Brain microvascular endothelial cell (primary cell): ENCODE measurements at regions not wholly inside any gene's neighbourhood (a gene's known extent, or its start where the extent isn't known, plus 50 kb on each side); places are given as distances from the start of the nearest gene placed in this dataset.

Experiments used
- DNase-seq: peaks from one replicate; pipeline ENCODE4 v3.0.0-alpha.2; 2020
- H3K27ac ChIP-seq: fragments of 250-450 bp; sonication (Bioruptor Pico); 2 replicates; pipeline ENCODE4 v1.5.1; 2020; ENCODE audit warnings: mild to moderate bottlenecking, moderate library complexity
- H3K27me3 ChIP-seq: fragments of 250-450 bp; sonication (Bioruptor Pico); replicated peaks from 2 replicates; pipeline ENCODE4 v1.5.1; 2020; ENCODE audit warnings: mild to moderate bottlenecking
- H3K36me3 ChIP-seq: fragments of 250-450 bp; sonication (Bioruptor Pico); replicated peaks from 2 replicates; pipeline ENCODE4 v1.5.1; 2020; ENCODE audit warnings: mild to moderate bottlenecking
- H3K4me3 ChIP-seq: 2 replicates; pipeline ENCODE4 v1.5.1; 2011; ENCODE audit warnings: low read depth, mild to moderate bottlenecking, control low read depth, low read length, moderate library complexity
- in situ Hi-C: cut with HindIII; loops from 2 replicates; pipeline ENCODE4 v1.10.0; 2017; ENCODE audit warnings: low sequenced_read_pairs, low pct_ligation_motif_present
- TF ChIP-seq, protein P1 (sequence below): IDR thresholded peaks from 2 replicates; pipeline ENCODE4 v1.5.1; 2011; ENCODE audit warnings: low read depth, mild to moderate bottlenecking, moderate library complexity, low read length, control low read depth, inconsistent platforms; ENCODE audit errors: missing control alignments

- in situ Hi-C loops: no loop called here
- no peaks in the 10 kb centered on the region for H3K36me3 ChIP-seq
- TF ChIP-seq, protein P1, sequence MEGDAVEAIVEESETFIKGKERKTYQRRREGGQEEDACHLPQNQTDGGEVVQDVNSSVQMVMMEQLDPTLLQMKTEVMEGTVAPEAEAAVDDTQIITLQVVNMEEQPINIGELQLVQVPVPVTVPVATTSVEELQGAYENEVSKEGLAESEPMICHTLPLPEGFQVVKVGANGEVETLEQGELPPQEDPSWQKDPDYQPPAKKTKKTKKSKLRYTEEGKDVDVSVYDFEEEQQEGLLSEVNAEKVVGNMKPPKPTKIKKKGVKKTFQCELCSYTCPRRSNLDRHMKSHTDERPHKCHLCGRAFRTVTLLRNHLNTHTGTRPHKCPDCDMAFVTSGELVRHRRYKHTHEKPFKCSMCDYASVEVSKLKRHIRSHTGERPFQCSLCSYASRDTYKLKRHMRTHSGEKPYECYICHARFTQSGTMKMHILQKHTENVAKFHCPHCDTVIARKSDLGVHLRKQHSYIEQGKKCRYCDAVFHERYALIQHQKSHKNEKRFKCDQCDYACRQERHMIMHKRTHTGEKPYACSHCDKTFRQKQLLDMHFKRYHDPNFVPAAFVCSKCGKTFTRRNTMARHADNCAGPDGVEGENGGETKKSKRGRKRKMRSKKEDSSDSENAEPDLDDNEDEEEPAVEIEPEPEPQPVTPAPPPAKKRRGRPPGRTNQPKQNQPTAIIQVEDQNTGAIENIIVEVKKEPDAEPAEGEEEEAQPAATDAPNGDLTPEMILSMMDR: no peak
- H3K27ac ChIP-seq: no peak overlapping the region
- no peaks in the 10 kb centered on the region for H3K27me3 ChIP-seq
- H3K4me3 ChIP-seq: no peak overlapping the region
- no peak for DNase-seq
These were observed 73.9 kb downstream of the WNT5A start for GRCh38 chr3:55413236-55413635.

- no peaks in the 10 kb centered on the region for H3K36me3 ChIP-seq
- no peak for DNase-seq
- H3K27ac ChIP-seq: no peak overlapping the region
- in situ Hi-C loops: no loop called here
- TF ChIP-seq, protein P1: no peak
- no peaks in the 10 kb centered on the region for H3K27me3 ChIP-seq
- H3K4me3 ChIP-seq: no peak overlapping the region
These were observed 74.6 kb downstream of the WNT5A start for GRCh38 chr3:55412545-55412944.

GRCh38 chr3:55409806-55410205, 77.3 kb downstream of the WNT5A start:
- H3K4me3 ChIP-seq: no peak overlapping the region
- no peaks in the 10 kb centered on the region for H3K27me3 ChIP-seq
- no peak for DNase-seq
- in situ Hi-C loops: no loop called here
- TF ChIP-seq, protein P1: no peak
- no peak overlapping the region for H3K27ac ChIP-seq
- H3K36me3 ChIP-seq: no peaks in the 10 kb centered on the region

- no peak overlapping the region for H3K27ac ChIP-seq
- H3K4me3 ChIP-seq: no peak overlapping the region
- H3K36me3 ChIP-seq: no peaks in the 10 kb centered on the region
- no peak for DNase-seq
- H3K27me3 ChIP-seq: no peaks in the 10 kb centered on the region
- in situ Hi-C loops: no loop called here
- TF ChIP-seq, protein P1: no peak
These were observed 78.8 kb downstream of the WNT5A start for GRCh38 chr3:55408193-55408826.

DNA sequence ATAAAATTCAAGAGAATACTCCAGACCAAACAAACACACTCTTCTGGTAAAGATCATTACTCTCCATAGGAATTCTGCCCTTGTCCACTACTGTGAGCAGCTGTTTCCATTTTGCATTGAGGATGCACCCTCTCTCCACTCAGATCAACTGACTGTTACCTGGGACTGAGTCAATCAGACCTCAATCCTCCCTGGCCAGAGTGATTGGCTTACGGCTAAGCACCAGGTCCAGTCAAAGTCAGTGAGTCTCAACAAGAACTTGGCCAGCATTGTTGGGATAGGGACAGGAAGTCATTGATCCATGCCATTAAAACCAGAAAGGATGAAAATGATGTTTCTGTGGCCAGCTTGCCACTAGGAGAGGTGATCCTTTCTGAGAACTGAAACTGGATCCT, 79.7 kb downstream of the WNT5A start:
- TF ChIP-seq, protein P1: no peak
- H3K27me3 ChIP-seq: no peaks in the 10 kb centered on the region
- in situ Hi-C loops: no loop called here
- H3K36me3 ChIP-seq: no peaks in the 10 kb centered on the region
- H3K27ac ChIP-seq: no peak overlapping the region
- no peak for DNase-seq
- H3K4me3 ChIP-seq: no peak overlapping the region
